Ishikawa (cell line): ENCODE measurements at regions not wholly inside any gene's neighbourhood (a gene's known extent, or its start where the extent isn't known, plus 50 kb on each side); places are given as distances from the start of the nearest gene placed in this dataset.

Experiments used
- CEBPB ChIP-seq: IDR thresholded peaks from 2 replicates; pipeline ENCODE4 v1.6.1; 2012
- CREB1 ChIP-seq: IDR thresholded peaks from 2 replicates; pipeline ENCODE4 v1.6.1; 2012; ENCODE audit warnings: low read depth
- EP300 ChIP-seq: IDR thresholded peaks from 2 replicates; pipeline ENCODE4 v1.6.1; 2012; ENCODE audit warnings: borderline replicate concordance
- FOXM1 ChIP-seq: IDR thresholded peaks from 2 replicates; pipeline ENCODE4 v1.6.1; 2012; ENCODE audit warnings: low read depth, borderline replicate concordance
- MAX ChIP-seq: IDR thresholded peaks from 2 replicates; pipeline ENCODE4 v1.6.1; 2012
- NFIC ChIP-seq: IDR thresholded peaks from 2 replicates; pipeline ENCODE4 v1.6.1; 2012
- TCF12 ChIP-seq: IDR thresholded peaks from 2 replicates; pipeline ENCODE4 v1.6.1; 2012; ENCODE audit warnings: low read depth
- TEAD4 ChIP-seq: IDR thresholded peaks from 2 replicates; pipeline ENCODE4 v1.6.1; 2012
- YY1 ChIP-seq: IDR thresholded peaks from 2 replicates; pipeline ENCODE4 v1.6.1; 2012; ENCODE audit warnings: low read depth
- TF ChIP-seq, protein P1 (sequence below): IDR thresholded peaks from 2 replicates; pipeline ENCODE4 v1.6.1; 2012; ENCODE audit warnings: low read depth, mild to moderate bottlenecking

- TF ChIP-seq MAX: no peak
- no peak for TF ChIP-seq EP300
- TF ChIP-seq, protein P1, sequence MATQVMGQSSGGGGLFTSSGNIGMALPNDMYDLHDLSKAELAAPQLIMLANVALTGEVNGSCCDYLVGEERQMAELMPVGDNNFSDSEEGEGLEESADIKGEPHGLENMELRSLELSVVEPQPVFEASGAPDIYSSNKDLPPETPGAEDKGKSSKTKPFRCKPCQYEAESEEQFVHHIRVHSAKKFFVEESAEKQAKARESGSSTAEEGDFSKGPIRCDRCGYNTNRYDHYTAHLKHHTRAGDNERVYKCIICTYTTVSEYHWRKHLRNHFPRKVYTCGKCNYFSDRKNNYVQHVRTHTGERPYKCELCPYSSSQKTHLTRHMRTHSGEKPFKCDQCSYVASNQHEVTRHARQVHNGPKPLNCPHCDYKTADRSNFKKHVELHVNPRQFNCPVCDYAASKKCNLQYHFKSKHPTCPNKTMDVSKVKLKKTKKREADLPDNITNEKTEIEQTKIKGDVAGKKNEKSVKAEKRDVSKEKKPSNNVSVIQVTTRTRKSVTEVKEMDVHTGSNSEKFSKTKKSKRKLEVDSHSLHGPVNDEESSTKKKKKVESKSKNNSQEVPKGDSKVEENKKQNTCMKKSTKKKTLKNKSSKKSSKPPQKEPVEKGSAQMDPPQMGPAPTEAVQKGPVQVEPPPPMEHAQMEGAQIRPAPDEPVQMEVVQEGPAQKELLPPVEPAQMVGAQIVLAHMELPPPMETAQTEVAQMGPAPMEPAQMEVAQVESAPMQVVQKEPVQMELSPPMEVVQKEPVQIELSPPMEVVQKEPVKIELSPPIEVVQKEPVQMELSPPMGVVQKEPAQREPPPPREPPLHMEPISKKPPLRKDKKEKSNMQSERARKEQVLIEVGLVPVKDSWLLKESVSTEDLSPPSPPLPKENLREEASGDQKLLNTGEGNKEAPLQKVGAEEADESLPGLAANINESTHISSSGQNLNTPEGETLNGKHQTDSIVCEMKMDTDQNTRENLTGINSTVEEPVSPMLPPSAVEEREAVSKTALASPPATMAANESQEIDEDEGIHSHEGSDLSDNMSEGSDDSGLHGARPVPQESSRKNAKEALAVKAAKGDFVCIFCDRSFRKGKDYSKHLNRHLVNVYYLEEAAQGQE: no peak
- no peak for TF ChIP-seq YY1
- TF ChIP-seq CREB1: no peak
- TF ChIP-seq TEAD4: no peak
- TF ChIP-seq FOXM1: no peak
- TF ChIP-seq CEBPB: no peak
- no peak for TF ChIP-seq TCF12
- TF ChIP-seq NFIC: no peak
Observed at GRCh38 chr13:97768134-97768533, 185.3 kb upstream of the IPO5 start.
